SKM-1 (cell line): ENCODE measurements at regions not wholly inside any gene's neighbourhood (a gene's known extent, or its start where the extent isn't known, plus 50 kb on each side); places are given as distances from the start of the nearest gene placed in this dataset.

Experiments
- DNase-seq: peaks from one replicate; lab custom pipeline; 2025; ENCODE audit not compliant: unreplicated experiment; lab: John Stamatoyannopoulos, UW

DNA sequence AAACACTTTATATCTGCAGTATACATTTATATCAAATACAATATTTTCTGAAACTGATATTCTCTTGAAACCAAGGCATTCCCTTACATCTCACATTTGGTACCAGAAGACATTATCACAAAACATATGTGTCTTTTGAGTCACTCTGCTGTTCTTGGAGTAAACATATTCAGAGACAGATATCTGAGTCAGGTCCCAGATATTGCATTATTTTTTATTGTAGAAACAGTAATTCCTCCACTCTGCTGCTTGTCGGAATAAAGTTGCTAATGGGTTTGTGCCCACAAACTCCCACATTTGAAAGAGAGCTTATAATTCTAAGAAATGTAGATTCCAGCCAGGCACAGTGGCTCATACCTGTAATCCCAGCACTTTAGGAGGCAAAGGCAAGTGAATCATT lies 261.1 kb upstream of the DAPK1 start:
- DNase-seq: no peak

DNA sequence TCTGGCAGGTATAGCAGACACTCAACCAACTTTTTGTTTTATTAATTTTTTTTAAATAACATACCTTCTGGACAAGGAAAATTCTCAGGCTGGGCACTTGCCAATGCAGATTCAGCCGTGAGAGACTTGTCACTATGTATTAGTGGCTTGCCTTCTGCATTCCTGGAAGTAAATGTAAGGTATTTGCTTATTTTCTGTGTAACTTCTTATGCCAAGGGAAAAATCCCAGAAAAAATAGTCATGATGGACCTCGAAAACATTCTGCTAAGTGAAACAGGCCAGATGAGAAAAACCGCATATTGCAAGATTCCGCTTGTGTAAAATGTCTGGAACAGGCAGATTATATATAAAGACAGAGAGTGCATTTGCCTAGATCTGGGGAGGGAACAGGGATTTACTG lies 260.3 kb upstream of the DAPK1 start:
- DNase-seq: no peak

DNA sequence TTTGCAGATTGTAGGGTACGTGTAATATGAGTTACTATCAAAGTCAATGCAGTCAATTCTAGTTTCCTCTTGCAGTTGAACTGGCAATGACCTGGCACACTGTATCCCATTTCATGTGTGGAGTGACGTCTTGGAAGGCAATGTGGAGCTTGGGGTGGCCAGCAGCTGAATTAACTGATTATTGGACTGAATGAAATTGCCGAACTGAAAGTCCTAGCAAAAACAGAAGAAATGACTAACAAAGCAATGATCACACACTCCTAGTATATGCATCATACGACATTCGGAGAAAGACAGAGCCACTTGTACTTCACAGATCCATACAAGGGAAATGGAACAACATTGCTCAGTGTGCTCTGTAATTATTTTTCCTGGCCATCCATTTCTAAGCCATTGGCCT lies 259.1 kb upstream of the DAPK1 start:
- DNase-seq: no peak

DNA sequence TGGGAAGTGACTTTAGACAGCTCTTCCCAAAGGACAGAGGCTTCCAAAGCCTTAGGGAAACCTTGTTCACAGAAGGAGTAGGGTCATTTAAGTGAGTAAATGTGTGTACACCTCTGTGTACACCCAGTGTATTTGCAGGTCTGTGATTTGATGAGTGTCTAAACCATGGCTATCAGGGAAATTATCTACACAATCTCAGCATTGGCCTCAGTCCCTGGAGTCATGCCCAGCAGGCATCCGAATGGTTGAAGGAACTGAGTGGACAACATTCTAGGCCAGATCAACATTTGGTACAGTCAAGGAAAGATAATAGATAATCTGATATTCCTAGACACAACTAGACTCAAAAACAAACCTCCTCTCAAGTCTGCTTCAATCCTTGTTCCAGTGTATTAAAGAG lies 258.4 kb upstream of the DAPK1 start:
- DNase-seq: no peak

DNA sequence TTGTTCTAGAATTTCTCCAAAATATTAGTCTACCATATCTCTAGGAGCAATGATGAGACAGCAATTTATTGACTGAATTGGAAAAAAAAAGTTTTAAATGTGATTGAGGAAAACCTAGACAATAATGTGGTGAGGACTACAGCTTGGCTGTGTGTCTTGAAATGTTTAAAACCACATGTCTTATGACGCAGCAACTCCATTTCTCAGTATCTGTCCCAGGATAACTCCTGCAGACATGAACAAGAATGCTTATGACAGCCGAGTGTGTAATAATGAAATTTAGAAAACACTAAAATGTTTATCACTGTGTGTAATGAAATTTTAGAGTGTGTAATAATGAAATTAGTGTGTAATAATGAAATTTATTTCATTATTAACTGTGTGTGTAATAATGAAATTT lies 254.1 kb upstream of the DAPK1 start:
- no peak for DNase-seq

DNA sequence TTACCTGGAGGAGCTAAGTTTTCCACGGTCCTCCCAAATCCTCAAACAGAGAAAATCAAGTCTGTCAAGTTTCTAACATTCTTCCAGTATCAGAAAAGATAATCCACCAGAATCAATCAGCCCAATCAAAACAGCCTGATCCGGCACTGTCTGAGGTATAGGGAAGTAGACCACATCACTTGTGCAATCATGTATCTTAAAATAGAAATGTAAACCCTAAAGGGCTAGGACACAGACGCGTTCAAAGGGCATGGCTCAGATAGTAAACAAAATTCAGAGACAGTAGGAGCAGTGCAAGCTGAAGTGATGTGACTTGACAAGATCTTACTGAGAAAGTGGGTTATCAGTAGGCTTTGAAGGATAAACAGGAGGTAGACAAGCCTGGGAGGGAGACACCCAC lies 252.4 kb upstream of the DAPK1 start:
- DNase-seq: no peak

DNA sequence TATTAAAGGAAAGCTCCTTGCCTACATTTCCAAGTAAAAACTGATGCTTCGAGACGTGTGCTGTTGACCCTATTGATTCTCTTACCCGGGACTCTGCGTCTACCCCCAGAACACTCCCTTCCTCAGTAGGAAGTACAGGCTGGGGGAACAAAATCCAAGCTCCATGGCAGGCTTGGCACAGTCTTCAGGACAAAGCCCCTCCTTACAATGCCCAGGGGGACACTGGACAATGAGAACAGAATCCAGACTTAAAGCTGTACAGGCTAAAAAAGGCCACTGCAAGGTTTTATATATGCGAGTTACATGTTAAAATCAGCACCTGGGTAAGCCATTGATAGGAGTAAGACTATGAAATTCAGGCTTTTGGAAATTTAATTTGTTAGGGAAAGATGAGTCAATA lies 250.6 kb upstream of the DAPK1 start:
- no peak for DNase-seq

DNA sequence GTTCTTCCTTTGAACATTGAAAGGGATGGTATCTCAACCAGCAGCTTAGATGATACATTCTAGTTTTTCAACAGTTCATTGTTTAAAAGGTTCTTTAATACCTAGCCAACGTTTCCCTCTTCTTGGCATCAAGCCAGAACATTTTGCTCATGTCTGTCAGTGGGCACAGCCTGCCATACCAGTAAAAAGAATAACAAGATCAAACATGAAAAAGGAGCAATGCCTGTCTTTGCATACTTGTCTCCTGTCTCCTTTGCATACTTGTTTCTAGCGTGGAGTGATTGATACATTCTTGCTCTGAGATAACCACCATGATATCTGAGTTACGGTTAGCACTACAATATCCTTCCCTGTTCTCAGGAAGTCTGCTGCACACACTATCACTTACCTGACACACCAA lies 248.6 kb upstream of the DAPK1 start:
- DNase-seq: no peak

DNA sequence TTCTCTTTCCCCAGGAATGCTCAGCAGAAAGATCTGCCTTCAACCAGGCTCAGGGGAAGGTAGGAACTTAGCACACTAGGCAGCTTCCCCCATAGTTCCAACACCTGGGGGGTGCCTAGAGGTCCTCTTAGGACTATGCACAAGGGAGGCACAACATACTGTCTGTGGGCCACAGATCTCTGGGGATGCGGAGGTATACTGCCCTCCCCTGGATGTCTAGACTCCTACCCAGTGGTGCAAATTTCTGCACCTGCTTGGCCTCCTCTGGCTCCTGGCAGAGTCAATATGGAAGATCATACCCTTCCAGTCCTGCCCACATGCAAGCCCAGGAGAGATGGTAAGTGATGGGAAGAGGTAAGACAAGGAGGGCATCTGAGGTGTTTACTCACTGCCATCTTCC lies 247.5 kb upstream of the DAPK1 start:
- DNase-seq: no peak

DNA sequence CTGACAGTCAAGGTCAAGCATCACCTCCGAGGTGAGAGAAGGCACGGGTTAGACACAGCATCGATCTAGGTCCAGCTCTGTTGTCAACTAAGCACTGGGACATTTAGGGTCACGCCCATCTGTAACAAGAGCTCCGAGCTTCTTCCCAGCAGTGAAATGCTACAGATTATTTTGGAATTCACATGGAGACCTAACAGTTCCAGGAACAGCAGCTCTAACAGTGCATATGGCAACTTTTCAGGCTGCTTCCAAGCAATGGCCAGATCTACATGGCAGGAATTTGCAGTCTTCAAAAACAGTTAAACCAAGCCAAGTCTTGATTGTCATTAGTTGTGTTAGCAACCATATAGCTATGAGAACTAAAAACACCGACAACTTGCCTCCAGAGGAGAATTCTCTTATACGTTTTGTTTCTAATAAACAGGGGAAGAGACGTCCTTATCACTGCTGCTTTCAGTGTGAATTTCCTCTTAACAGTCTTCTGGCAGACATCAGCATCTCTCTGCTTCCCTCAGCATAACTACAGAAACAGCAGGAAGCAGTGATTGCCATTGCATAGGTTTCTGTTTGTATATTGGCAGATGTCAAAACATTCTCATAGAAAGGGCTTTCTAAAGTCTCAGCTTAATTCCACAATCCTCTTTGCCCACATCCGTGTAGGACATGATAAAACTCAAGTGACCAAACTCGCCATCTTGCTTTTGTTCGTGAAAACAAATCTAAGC lies 242.1 kb upstream of the DAPK1 start:
- no peak for DNase-seq

DNA sequence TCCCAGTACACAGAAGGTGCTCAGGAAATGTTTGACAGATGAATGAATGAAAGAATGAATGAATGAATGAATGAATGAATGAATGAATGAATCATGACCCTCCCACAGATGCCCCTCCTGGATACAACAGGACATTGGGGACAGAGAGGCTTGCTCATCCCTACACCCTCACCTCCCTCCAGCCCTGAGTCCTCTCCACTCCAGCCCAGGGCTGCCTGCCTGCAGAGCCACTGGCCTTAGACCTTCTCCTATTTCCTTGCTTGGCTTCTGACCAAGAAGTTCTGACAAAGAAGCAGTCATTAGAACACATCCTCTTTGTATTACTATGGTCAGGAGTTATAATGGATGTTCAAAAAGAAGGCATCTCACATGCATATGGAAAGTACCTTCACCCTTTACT lies 240.7 kb upstream of the DAPK1 start:
- DNase-seq: no peak

DNA sequence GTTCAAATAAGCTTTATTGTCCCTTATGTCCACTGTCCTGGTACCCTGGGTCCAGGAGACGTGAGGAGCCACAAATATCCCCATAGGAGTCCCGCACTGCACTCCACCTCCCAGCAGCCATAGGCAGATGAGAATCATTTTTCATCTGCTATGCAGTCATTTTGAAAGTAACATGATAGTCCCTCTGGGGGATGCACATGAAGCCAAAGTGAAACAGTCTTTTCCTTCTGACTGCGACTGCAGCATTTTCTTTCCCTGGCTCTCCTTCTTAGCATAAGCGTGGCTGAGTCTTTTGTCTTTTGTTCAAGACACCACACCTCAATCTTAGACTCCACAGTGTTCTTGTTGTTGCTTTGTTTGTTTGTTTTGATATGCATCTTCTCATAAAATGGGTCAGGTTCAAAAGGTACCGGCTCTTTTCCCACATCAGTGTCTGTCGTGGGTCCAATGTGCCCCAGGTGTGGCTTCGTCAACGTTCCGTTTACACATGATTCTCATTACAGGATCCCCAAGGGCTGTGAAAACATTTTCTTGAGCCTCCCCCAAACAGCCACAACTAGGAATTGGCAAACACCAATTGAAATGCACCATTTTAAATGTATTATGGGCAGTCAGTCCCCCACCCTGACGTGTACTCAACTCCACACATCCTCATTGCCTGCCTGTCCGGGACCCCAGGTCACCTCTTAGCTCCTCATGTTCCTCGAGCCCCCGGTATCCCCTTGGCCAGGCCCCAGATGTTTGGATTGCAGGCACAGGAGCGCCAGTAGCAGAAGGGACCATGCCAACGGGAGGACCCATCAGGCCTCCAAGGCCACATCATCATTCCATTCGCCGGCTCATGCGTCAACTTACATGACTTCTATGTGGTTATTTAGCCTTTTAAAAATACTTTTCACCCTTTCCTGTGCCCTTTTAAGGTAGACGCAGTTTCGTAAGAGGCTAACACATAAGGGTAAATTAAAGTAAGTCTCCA lies 237.8 kb upstream of the DAPK1 start:
- DNase-seq: no peak

DNA sequence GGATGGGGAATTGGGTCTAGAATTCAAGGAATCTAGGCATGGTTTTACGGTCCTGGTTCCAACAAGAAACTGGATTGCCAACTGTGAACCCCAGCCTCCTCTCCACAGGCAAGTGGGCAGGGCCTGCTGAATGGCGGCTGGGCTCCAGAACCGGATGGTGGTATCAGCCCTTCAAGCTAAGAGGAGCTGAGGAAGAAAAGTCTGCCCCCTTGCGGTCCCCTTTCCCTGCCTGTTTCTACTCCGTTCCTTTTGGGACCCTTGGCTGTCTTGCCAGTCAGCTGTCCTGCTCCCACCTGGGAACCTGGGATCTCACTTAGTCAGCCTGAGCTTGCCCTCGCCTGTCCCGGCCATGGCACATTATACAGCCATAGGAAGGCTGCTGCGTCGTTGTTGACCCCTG lies 234.4 kb upstream of the DAPK1 start:
- no peak for DNase-seq

DNA sequence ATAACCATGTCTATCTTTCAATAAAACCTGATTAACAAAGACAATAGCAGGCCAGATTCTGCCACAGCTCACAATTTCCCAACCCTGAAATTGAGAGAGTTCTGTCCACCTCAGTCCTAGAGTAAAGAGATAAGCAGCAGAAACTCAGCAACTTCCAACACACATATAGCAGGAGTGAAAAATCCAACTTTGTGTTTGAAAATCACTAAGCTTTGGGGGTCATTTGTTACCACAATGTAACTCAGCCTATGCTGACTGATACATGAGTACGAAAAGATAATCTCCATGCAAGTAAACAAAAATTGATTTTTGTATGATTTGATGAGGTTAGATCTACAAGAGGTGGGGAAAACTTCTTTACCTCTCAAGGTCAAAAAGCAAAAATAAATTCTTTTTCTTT lies 231.0 kb upstream of the DAPK1 start:
- no peak for DNase-seq

DNA sequence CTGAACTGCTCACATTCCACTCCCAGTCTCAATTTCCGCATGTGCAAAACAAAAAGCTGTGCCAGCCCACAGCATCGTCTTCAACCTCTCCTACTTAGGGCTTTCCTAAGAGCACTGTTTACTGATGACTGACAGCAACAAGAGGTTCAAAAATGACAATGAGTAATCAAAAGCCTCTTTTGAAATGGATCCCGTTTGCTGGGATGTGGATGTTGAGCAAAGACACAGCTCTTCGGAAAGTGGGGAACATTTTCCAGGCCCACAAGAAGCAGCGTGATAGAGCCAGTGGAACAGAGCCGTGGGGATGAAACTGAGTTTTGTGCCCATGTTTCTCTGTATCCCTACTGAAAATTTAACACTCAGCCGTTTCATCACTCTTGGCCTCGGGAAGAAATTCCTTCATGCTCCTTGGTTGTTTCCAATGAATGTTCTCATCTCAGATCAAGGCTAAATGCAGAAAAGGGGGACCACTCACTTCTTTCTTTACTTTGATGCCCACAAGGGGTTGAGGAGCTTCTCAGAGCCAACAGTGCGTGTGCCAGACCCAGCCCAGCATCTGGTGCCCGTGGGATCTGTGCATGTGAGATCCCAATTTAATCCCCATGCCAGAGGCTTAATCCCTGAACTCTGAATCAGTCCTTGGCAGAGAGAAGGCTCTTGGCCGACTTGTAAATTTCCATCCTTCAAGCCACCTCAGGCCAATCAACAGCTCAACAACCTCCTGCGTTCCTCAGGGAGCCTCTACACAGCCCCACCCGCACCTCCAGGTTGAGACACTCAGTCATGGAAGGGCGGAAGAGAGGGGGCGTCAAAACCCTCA lies 230.2 kb upstream of the DAPK1 start:
- no peak for DNase-seq

DNA sequence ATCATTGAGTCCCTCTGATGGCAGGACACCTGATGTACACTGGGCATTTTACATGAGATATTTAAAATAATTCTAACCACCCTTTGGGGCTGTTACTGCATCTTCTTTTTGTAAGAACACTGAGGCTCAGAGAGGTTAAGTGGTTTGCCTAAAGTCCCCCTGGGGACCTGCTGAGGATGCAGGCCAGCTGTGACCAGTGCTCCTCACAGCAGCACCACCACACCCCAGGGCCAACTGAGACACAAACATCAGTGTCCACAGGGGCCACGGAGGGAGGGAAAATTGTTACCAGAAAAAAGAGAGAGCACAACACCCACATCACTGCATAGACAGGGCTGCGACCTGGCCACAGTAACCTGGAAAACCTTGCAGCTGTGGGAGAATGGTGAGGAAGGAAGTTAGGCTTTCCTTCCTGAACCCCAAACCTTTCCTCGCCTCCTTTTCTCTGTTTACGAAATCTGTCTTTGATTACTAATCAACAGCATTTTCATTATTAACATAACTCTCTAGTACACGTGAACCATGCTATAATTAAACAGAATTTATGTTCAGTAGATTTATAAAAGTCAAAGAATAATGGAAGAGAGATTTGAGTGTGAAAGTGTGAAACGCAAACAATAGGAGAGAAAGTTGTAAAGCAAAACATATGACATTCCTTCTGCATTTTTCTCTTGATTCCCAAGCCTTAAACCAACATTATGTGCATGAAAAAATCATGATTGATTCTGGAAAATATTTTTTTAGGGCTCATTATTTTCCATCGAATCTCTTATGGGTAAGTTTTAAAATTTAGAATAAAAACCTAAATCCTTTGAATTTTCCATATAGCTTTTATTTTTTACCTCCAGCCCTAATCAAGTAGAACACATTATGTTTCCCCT lies 228.1 kb upstream of the DAPK1 start:
- DNase-seq: no peak

DNA sequence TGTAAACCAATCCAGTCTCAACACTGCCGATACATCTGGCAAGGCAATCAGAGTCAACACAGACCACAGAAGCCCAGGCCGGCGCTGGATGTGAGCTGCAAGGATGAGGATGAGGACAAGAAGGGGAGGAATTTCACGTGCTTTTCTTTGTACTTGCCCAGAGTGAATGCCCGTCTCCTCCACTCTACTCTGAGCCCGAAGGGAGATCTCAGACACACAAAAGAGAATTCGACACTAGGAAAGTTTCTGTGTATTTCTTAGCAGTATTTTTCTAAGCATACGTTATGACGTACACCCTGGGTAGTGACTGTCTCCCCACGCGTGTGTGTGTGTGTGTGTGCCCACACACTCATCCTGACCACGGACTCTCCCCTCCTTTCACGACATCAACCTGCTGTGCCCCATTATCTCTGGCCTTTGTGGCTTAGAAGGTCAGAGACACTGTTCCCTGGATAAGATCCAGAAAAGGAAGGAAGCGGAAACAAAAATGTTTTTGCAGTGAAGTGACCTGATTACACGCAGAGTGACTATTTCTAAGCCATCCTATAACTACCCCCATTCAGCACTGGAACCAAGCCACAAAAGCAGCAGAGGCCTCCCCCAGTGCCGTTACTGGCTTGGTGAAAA lies 227.3 kb upstream of the DAPK1 start:
- DNase-seq: no peak

DNA sequence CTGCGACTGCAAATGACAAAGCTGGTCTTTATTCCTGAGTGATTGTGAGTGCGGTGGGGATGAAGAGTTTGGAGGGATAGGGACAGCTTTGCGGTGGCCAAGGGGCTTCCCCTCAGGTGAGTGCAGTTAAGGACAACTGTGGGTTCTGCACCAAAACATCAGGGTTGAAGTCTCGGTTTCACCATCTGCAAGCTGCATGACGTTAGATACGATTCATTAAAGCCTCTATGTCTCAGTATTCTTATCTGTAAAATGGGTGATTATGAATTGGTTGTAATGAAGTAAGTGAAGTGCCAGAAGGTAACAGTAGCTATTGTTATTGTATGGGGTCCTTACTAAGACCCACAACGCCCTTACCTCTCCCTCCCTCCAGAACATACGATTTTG lies 226.8 kb upstream of the DAPK1 start:
- DNase-seq: no peak

DNA sequence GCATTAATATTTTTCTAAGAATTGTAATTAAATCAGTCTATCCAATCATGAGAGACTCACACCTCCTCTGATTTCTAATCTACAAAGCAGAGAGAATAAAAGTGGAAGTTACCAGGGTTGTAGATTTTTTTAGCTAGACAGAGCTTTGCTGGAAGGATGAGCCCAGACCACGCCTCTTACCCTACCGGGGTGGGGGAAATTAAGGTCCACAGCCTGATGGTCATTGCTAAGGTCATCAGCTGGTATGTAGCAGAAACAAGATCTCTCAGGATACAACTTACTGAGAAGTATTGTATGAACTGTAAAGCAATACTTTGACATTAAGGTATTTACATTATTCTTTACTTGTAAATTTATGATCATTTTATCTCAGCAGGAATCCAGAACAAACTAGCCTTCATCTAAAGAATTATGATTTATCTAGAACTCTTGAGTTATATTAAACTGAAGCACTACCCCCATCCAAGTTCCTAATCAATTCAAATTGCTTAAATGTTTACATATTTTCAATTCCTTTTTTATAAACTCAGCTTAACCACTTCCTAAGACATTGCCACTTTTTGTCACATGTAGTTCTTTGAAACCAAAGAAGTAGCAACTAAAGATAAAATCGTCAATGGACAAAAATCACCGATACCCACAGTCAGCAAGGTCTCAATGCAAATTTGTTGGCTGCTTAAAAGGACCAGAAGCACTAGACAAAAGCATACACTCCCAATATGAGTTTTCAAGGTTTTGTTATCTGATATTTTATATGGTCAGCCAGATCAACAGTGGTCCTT lies 225.8 kb upstream of the DAPK1 start:
- DNase-seq: no peak
